GM20000 (cell line): ENCODE measurements at regions not wholly inside any gene's neighbourhood (a gene's known extent, or its start where the extent isn't known, plus 50 kb on each side); places are given as distances from the start of the nearest gene placed in this dataset.
"Not testable (repeated sequence)": the region's sequence is repeated elsewhere in the genome, so short reads cannot be mapped to it uniquely, and the experiment has no call there.

ENCODE experiments used
- DNase-seq: peaks from one replicate; pipeline ENCODE4 v3.0.0; 2012; ENCODE audit warnings: low spot score
- TF ChIP-seq, protein P1 (sequence below): IDR thresholded peaks from 2 replicates; pipeline ENCODE4 v1.5.1; 2012; ENCODE audit warnings: mild to moderate bottlenecking, control low read depth; ENCODE audit errors: extremely low read depth, missing control alignments

GRCh38 chr2:31813016-31813415 lies 197.8 kb downstream of the MEMO1 start:
- TF ChIP-seq, protein P1, sequence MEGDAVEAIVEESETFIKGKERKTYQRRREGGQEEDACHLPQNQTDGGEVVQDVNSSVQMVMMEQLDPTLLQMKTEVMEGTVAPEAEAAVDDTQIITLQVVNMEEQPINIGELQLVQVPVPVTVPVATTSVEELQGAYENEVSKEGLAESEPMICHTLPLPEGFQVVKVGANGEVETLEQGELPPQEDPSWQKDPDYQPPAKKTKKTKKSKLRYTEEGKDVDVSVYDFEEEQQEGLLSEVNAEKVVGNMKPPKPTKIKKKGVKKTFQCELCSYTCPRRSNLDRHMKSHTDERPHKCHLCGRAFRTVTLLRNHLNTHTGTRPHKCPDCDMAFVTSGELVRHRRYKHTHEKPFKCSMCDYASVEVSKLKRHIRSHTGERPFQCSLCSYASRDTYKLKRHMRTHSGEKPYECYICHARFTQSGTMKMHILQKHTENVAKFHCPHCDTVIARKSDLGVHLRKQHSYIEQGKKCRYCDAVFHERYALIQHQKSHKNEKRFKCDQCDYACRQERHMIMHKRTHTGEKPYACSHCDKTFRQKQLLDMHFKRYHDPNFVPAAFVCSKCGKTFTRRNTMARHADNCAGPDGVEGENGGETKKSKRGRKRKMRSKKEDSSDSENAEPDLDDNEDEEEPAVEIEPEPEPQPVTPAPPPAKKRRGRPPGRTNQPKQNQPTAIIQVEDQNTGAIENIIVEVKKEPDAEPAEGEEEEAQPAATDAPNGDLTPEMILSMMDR: no peak
- DNase-seq: no peak

- TF ChIP-seq, protein P1: no peak
- peak; percentile 77 for DNase-seq
Observed at GRCh38 chr2:31812051-31812798, 198.6 kb downstream of the MEMO1 start.

DNA sequence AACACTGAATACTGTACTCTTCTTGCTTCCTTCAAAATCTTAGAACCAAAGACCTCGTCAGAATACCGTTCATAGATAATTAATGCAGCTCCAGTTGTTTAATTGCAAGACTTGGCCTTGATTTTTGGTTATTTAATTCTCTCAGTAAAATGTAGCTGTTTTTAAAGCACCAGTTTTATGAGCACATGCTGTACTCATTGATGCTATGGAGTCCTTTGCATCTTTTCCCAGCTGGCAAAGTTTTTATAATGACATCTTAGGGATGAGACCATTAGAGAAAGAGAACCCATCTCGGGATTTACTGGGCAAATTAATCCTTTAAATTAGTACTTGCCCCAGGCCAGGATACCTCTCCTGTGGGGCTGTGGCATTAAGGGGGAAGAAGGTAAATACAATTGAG lies 199.3 kb downstream of the MEMO1 start:
- TF ChIP-seq, protein P1: no peak
- no peak for DNase-seq

- no peak for DNase-seq
- TF ChIP-seq, protein P1: no peak
Observed at GRCh38 chr2:31810200-31810917, 200.4 kb downstream of the MEMO1 start.

DNA sequence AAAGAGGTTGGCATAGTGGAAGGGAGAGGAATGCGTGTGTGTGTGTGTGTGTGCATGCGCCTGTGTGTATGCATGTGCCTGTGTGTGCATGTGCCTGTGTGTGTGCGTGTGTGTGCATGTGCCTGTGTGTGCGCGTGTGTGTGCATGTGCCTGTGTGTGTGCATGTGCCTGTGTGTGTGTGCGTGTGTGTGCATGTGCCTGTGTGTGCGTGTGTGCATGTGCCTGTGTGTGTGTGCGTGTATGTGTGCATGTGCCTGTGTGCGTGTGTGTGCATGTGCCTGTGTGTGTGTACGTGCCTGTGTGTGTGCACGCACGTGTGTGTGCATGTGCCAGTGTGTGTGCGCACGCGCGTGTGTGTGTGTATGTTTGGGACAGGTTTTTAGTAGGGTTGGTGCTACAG lies 205.1 kb downstream of the MEMO1 start:
- TF ChIP-seq, protein P1: no peak

GRCh38 chr2:31803481-31804153 lies 207.2 kb downstream of the MEMO1 start:
- not testable (repeated sequence) for DNase-seq

More for the DNA sequence above, 205.1 kb downstream of the MEMO1 start:
- DNase-seq: no peak

- TF ChIP-seq, protein P1: no peak
- no peak for DNase-seq
Observed at GRCh38 chr2:31802711-31803110, 208.1 kb downstream of the MEMO1 start.

- not testable (repeated sequence) for DNase-seq
Observed at GRCh38 chr2:31799282-31799681, 211.5 kb downstream of the MEMO1 start.
